ENCODE measurements at regions not wholly inside any gene's neighbourhood (a gene's known extent, or its start where the extent isn't known, plus 50 kb on each side); places are given as distances from the start of the nearest gene placed in this dataset.

GRCh38 chr14:98551028-98551427, 721.0 kb downstream of the BCL11B start:
- TF ChIP-seq CTCF (IDR thresholded peaks at IDR 0.05) (no peak), EP300 (IDR thresholded peaks at IDR 0.05) (no peak)
